ENCODE measurements at regions not wholly inside any gene's neighbourhood (a gene's known extent, or its start where the extent isn't known, plus 50 kb on each side); places are given as distances from the start of the nearest gene placed in this dataset.
"Not testable (repeated sequence)": the region's sequence is repeated elsewhere in the genome, so short reads cannot be mapped to it uniquely, and the experiment has no call there.

DNA sequence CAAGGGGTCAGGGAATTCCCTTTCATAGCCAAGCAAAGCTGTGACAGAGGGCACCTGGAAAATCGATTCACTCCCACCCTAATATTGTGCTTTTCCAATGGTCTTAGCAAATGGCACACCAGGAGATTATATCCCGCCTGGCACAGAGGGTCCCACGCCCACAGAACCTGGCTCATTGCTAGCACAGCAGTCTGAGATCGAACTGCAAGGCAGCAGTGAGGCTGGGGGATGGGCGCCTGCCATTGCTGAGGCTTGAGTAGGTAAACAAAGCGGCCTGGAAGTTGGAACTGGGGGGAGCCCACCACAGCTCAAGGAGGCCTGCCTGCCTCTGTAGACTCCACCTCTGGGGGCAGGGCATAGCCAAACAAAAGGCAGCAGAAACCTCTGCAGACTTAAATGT lies 72.7 kb upstream of the EPHA3 start:
- H3K4me3 Mint-ChIP-seq, H3K27me3 Mint-ChIP-seq, H3K4me1 Mint-ChIP-seq, H3K27ac Mint-ChIP-seq, ATAC-seq, H3K9me3 Mint-ChIP-seq, H3K36me3 Mint-ChIP-seq: not testable (repeated sequence)

DNA sequence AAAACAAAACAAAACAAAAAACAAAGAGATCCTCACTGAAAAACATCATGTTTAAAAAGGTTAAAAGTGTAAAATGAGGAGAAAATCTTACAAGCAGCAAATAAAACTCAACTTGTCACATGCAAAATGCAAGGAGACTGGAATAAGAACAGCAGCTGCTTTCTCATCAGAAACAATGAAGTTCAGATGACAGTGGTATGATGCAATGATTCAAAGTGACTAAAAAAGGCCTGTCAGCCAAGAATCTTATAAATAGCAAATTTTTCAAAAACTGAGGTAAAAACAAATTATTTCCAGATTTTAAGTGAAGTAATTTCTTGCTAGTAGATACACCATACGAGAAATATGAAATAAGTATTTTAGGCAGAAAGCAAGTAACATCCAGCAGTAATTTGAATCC lies 68.6 kb upstream of the EPHA3 start:
- Mint-ChIP-seq H3K4me1 (no peaks in the 10 kb centered on the region), H3K4me3 (no peak overlapping the region), H3K9me3 (no peaks in the 10 kb centered on the region), H3K27ac (no peak overlapping the region), H3K36me3 (no peaks in the 10 kb centered on the region), H3K27me3 (no peaks in the 10 kb centered on the region)
- no peak for ATAC-seq

DNA sequence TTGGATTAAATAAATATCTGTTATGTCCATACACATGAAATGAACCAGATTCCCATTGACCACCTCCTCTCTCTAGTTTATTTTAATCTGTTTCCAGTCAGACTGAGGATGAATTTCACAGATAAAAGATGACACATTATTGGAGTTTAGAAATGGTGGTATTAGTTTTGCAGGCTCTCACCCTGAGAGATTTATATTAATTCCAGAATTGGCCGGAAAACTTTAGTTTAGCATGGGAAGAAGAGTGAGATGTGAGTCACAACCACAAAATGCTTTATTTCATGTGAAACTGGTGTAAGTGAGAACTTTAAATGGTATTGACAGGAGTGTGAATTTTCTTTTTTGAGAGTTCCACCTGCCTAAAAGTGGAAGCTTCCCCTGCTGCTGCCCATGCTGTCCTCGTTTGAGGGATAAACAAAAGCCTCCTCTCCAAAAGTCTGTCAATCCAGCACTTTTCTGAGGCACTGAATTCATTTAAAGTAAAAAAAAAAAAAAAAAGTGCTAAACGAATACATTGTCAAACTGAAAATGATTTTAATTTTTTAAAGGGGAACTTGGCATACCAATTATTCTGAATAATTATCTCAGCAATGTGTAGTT lies 65.1 kb upstream of the EPHA3 start:
- H3K4me1 Mint-ChIP-seq = no peaks in the 10 kb centered on the region
- no peaks in the 10 kb centered on the region for H3K9me3 Mint-ChIP-seq
- H3K36me3 Mint-ChIP-seq = no peaks in the 10 kb centered on the region
- no peaks in the 10 kb centered on the region for H3K27me3 Mint-ChIP-seq
- H3K4me3 Mint-ChIP-seq = no peak overlapping the region
- no peak overlapping the region for H3K27ac Mint-ChIP-seq
- ATAC-seq = no peak

DNA sequence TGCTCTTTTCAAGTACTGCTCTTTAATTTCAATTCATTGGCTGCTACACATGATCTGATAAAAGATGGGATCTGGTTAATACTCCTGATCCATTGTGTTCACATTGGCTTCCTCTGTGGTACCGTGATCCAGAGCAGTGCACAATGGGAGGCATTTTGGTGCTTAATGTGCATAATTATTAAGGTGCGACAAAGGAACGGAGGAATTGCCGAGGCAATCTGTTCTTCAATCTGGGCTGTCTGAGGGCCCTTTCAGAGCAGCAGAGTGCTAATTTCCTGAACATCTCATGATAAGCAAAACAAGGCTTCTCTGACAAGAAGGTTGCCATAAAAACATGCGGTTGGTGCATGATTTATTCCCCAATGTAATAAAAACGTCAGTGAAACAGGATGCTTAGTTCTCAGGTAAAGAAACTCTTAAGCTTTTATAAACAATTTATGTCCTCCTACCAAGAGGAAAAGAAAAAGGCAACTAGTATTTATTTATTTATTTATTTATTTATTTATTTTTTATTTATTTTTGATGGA lies 64.0 kb upstream of the EPHA3 start:
- Mint-ChIP-seq H3K4me3 (no peak overlapping the region), H3K9me3 (no peaks in the 10 kb centered on the region), H3K27me3 (no peaks in the 10 kb centered on the region), H3K36me3 (no peaks in the 10 kb centered on the region), H3K27ac (no peak overlapping the region), H3K4me1 (no peaks in the 10 kb centered on the region)
- no peak for ATAC-seq

DNA sequence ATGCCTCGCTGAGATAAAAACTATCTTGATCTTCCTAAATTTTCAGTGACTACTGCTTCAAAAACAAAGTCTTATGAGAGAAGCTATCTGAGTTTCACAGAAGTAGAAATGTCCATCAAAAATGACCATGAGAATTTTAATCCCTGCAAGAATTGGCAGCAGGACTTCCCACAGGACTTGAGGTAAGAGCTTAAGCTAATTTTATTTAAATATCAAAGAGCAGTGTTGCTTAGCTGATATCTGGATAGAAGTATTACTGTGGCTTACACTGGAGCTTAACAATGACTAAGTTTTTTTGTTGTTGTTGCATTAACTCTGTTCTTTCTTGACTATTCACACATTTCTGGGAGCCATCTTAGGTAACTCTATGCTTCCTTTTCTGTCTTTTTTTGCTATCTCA lies 60.8 kb upstream of the EPHA3 start:
- no peaks in the 10 kb centered on the region for H3K4me1 Mint-ChIP-seq
- H3K27me3 Mint-ChIP-seq = no peaks in the 10 kb centered on the region
- no peak overlapping the region for H3K27ac Mint-ChIP-seq
- no peak overlapping the region for H3K4me3 Mint-ChIP-seq
- no peaks in the 10 kb centered on the region for H3K9me3 Mint-ChIP-seq
- no peak for ATAC-seq
- no peaks in the 10 kb centered on the region for H3K36me3 Mint-ChIP-seq

DNA sequence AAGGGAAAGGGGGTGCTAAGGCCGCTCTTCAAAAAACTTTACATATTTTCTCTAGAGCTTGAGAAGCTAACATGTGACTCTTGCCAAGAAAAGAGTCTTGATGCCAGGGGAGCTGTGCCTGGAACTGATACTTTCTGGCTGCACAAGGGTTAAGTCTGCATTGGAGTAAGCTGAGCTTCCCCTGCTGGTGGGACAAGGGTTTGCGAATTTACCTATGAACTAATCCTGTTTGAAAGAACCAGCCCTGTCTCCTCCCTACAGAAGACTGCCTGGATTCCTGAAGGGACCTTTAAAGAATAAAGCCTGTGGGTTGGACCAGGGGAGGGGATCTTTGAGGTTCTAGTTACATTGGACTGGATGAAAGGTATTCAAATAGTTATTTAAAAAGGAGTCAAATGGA lies 58.3 kb upstream of the EPHA3 start:
- H3K27ac Mint-ChIP-seq = no peak overlapping the region
- no peaks in the 10 kb centered on the region for H3K36me3 Mint-ChIP-seq
- no peak overlapping the region for H3K4me3 Mint-ChIP-seq
- no peaks in the 10 kb centered on the region for H3K4me1 Mint-ChIP-seq
- H3K9me3 Mint-ChIP-seq = no peaks in the 10 kb centered on the region
- H3K27me3 Mint-ChIP-seq = no peaks in the 10 kb centered on the region
- ATAC-seq = no peak

DNA sequence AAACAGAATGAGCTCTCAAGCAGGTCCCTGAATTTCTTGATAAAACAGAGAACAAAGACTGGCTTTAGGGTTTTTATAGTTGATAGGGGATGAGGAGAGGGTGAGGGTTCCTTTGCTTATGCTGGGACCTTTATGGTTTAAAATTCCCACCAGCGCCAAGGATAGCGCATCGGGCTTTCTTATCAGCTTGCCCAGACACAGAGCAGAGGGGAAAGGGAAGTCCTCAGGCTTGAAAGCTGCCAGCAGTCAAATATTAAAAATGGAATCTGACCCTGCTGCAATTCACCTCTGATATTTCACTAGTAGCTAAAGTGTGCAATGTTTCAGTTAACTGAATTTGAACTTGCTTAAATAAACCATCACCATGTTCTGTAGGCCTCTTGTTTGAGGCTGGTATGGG lies 55.0 kb upstream of the EPHA3 start:
- Mint-ChIP-seq H3K4me1 (no peaks in the 10 kb centered on the region), H3K27ac (no peak overlapping the region), H3K27me3 (no peaks in the 10 kb centered on the region), H3K4me3 (no peak overlapping the region), H3K9me3 (no peaks in the 10 kb centered on the region), H3K36me3 (no peaks in the 10 kb centered on the region)
- ATAC-seq = no peak

DNA sequence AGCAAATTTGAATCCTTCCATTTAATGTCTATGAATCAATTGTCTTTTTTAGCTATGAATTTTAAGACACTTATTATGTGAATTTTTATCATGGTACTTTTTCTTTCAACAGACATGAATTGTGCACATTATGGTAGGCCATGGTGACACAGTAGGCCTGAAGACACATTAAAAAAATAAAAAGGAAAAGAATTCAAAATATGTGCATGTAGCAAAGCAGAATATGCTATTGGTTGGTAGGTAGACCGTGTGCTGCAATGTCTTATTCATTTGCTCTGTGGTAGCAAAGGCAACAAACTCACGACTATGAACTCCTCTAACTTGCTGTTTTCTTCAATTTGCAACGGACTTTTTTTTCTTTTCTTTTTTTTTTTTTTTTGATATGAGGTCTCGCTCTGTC lies 50.0 kb upstream of the EPHA3 start:
- Mint-ChIP-seq H3K9me3 (no peaks in the 10 kb centered on the region), H3K27me3 (no peaks in the 10 kb centered on the region), H3K27ac (no peak overlapping the region), H3K36me3 (no peaks in the 10 kb centered on the region), H3K4me1 (no peaks in the 10 kb centered on the region), H3K4me3 (no peak overlapping the region)
- ATAC-seq = no peak
